H1 (cell line): ENCODE measurements at regions not wholly inside any gene's neighbourhood (a gene's known extent, or its start where the extent isn't known, plus 50 kb on each side); places are given as distances from the start of the nearest gene placed in this dataset.

Source experiments
- CEBPB ChIP-seq: IDR thresholded peaks from 2 replicates; pipeline ENCODE4 v1.6.1; 2012; ENCODE audit warnings: low read depth, low read length
- E2F6 ChIP-seq: IDR thresholded peaks from 2 replicates; pipeline ENCODE4 v1.6.1; 2012; ENCODE audit warnings: inconsistent platforms
- FOSL1 ChIP-seq: IDR thresholded peaks from 2 replicates; pipeline ENCODE4 v1.6.1; 2011; ENCODE audit warnings: mild to moderate bottlenecking, low read depth, low read length, moderate library complexity; ENCODE audit not compliant: insufficient read depth
- NANOG ChIP-seq: IDR thresholded peaks from 2 replicates; pipeline ENCODE4 v1.6.1; 2011; ENCODE audit warnings: low read length, low read depth, mild to moderate bottlenecking, inconsistent platforms; ENCODE audit not compliant: insufficient read depth, poor library complexity, severe bottlenecking
- RAD21 ChIP-seq, 2 experiments: IDR thresholded peaks in 1 of 2; conservative IDR thresholded peaks in 1 of 2; 2 replicates each; pipeline ENCODE4 v1.6.1; 2011; ENCODE audit warnings: low read depth in 2 of 2, low read length in 2 of 2, improper control_type of control experiment in 1 of 2, inconsistent platforms in 1 of 2, mild to moderate bottlenecking in 1 of 2, moderate library complexity in 1 of 2
- ZNF274 ChIP-seq: IDR thresholded peaks from 2 replicates; pipeline ENCODE4 v1.7.0; 2012; ENCODE audit warnings: low read length, borderline replicate concordance; ENCODE audit errors: extremely low read depth

- TF ChIP-seq E2F6, result no peak
- no peak for TF ChIP-seq CEBPB
- no peak for TF ChIP-seq FOSL1
- TF ChIP-seq NANOG, result no peak
- TF ChIP-seq RAD21 (IDR thresholded peaks at IDR 0.05 in 1 of 2, conservative IDR thresholded peaks at IDR 0.05 in 1 of 2; ENCODE audit: low read depth in 2 of 2, low read length in 2 of 2), result no peak
- TF ChIP-seq ZNF274, result no peak
Observed at GRCh38 chr2:40642237-40642636, 190.3 kb upstream of the SLC8A1 start (continued).
